HepG2 (cell line): ENCODE measurements at regions not wholly inside any gene's neighbourhood (a gene's known extent, or its start where the extent isn't known, plus 50 kb on each side); places are given as distances from the start of the nearest gene placed in this dataset.

Experiments
- ATAC-seq: fragments of 200-7000 bp; cut with Tn5 transposase; 3 replicates; pipeline ENCODE4 v1.9.1; 2020; ENCODE audit warnings: mild to moderate bottlenecking, moderate library complexity
- BruUV-seq: library from RNA; stranded (reverse); fragments of 400-500 nt; replicated peaks from 2 replicates; lab custom pipeline; 2021; lab: Mats Ljungman, UMichigan
- CTCF ChIA-PET: fragments of 300-600 bp; formaldehyde crosslinking; extraction: SDS; loops from one replicate; lab custom pipeline; 2021; ENCODE audit warnings: low total read pairs, inconsistent platforms, low intra/inter-chr PET ratio; lab: Yijun Ruan, JAX
- POLR2A ChIA-PET: fragments of 350-600 bp; sonication (Branson Sonifier 250); formaldehyde crosslinking; loops from one replicate; lab custom pipeline; 2020; ENCODE audit warnings: antibody characterized with exemption, inconsistent platforms; lab: Yijun Ruan, JAX
- DNase-seq: peaks from one replicate; pipeline ENCODE4 v3.0.0-alpha.2; 2015; ENCODE audit warnings: low spot score
- FAIRE-seq: peaks from 3 replicates; lab custom pipeline; 2011; peaks lifted over from hg19 to GRCh38; lab: Jason Lieb, UNC
- H2AFZ ChIP-seq: one replicate; pipeline ENCODE4 v1.6.1; 2011; ENCODE audit warnings: low read length, inconsistent platforms
- H3K27ac ChIP-seq: fragments of 300-600 bp; 3 replicates; pipeline ENCODE4 v1.8.0; 2011; ENCODE audit warnings: mixed run types, mild to moderate bottlenecking, mixed read lengths, low read length, inconsistent platforms; ENCODE audit not compliant: insufficient read depth; ENCODE audit errors: extremely low read length
- H3K27me3 ChIP-seq, 2 experiments: fragments of 200-600 bp in 1 of 2; 2 replicates in 1 of 2; 3 replicates in 1 of 2; pipeline versions ENCODE4 v1.6.0 to v1.8.0; 2011; ENCODE audit warnings: low read length in 2 of 2, mild to moderate bottlenecking in 2 of 2, moderate library complexity in 2 of 2, inconsistent platforms in 1 of 2; ENCODE audit not compliant: insufficient read depth in 2 of 2, control insufficient read depth in 1 of 2
- H3K36me3 ChIP-seq, 2 experiments: fragments of 200-600 bp in 1 of 2; replicated peaks in 1 of 2; 2 replicates in 1 of 2; 3 replicates in 1 of 2; pipeline versions ENCODE4 v1.5.1 to v1.8.0; 2011; ENCODE audit warnings: low read length in 2 of 2, inconsistent platforms in 1 of 2; ENCODE audit not compliant: insufficient read depth in 2 of 2, control insufficient read depth in 1 of 2
- H3K4me1 ChIP-seq: 2 replicates; pipeline ENCODE4 v1.5.1; 2012; ENCODE audit warnings: low read length, inconsistent platforms; ENCODE audit not compliant: insufficient read depth
- H3K4me2 ChIP-seq: 2 replicates; pipeline ENCODE4 v1.6.0; 2011; ENCODE audit warnings: low read depth, low read length, inconsistent platforms
- H3K4me3 ChIP-seq, 3 experiments: fragments of 200-600 bp in 1 of 3; sonication (generic), shearing (Covaris generic) in 1 of 3; replicated peaks in 1 of 3; 2 replicates each; pipeline ENCODE4 v1.5.1; 2011 to 2016; ENCODE audit warnings: low read length in 3 of 3, inconsistent platforms in 2 of 3, low read depth in 2 of 3, mild to moderate bottlenecking in 2 of 3, control low read depth in 1 of 3, mixed read lengths in 1 of 3; ENCODE audit not compliant: insufficient read depth in 1 of 3
- H3K79me2 ChIP-seq: one replicate; pipeline ENCODE4 v1.6.1; 2011; ENCODE audit warnings: low read length, inconsistent platforms; ENCODE audit not compliant: insufficient read depth
- H3K9ac ChIP-seq: 2 replicates; pipeline ENCODE4 v1.6.0; 2011; ENCODE audit warnings: mild to moderate bottlenecking, low read depth, low read length, inconsistent platforms; ENCODE audit not compliant: insufficient read depth
- H3K9me3 ChIP-seq: 2 replicates; pipeline ENCODE4 v1.5.1; 2012; ENCODE audit warnings: mild to moderate bottlenecking, low read length
- H4K20me1 ChIP-seq: 2 replicates; pipeline ENCODE4 v1.6.0; 2011; ENCODE audit warnings: inconsistent platforms, mild to moderate bottlenecking, low read length, moderate library complexity; ENCODE audit not compliant: insufficient read depth
- ATRX ChIP-seq: sonication (generic); formaldehyde crosslinking; IDR thresholded peaks from 2 replicates; pipeline ENCODE4 v1.4.0; 2020; ENCODE audit warnings: missing genetic modification reagents, borderline replicate concordance
- CAMTA2 ChIP-seq: sonication (generic); formaldehyde crosslinking; IDR thresholded peaks from 2 replicates; pipeline ENCODE4 v1.4.0; 2020; ENCODE audit warnings: mild to moderate bottlenecking, missing genetic modification reagents, borderline replicate concordance
- FOXO1 ChIP-seq: sonication (generic); formaldehyde crosslinking; IDR thresholded peaks from 2 replicates; pipeline ENCODE4 v1.4.0; 2020; ENCODE audit warnings: missing genetic modification reagents
- HNF1A ChIP-seq, 2 experiments: sonication (generic) in 1 of 2; formaldehyde crosslinking in 1 of 2; IDR thresholded peaks; 2 replicates each; pipeline versions ENCODE4 v1.4.0 to v1.6.1; 2016 to 2020; ENCODE audit warnings: borderline replicate concordance in 1 of 2, low read depth in 1 of 2, mild to moderate bottlenecking in 1 of 2, missing genetic modification reagents in 1 of 2
- IRF1 ChIP-seq: sonication (generic); formaldehyde crosslinking; IDR thresholded peaks from 2 replicates; pipeline ENCODE4 v1.4.0; 2020; ENCODE audit warnings: low read depth, mild to moderate bottlenecking, missing genetic modification reagents
- PBX3 ChIP-seq: sonication (generic); formaldehyde crosslinking; IDR thresholded peaks from 2 replicates; pipeline ENCODE4 v1.8.1; 2023; ENCODE audit warnings: missing genetic modification reagents, inconsistent platforms, borderline replicate concordance
- TAF1 ChIP-seq: sonication (generic); formaldehyde crosslinking; IDR thresholded peaks from 2 replicates; pipeline ENCODE4 v1.4.0; 2020; ENCODE audit warnings: missing genetic modification reagents
- TP53 ChIP-seq: sonication (generic); formaldehyde crosslinking; conservative IDR thresholded peaks from 2 replicates; pipeline ENCODE4 v1.4.0; 2020; ENCODE audit warnings: missing genetic modification reagents
- ZFX ChIP-seq: sonication (generic); formaldehyde crosslinking; IDR thresholded peaks from 2 replicates; pipeline ENCODE4 v1.4.0; 2020; ENCODE audit warnings: mild to moderate bottlenecking, low read depth, missing genetic modification reagents, moderate library complexity
- ZNF260 ChIP-seq: sonication (generic); formaldehyde crosslinking; IDR thresholded peaks from 2 replicates; pipeline ENCODE4 v1.4.0; 2020; ENCODE audit warnings: missing genetic modification reagents, low read depth, mild to moderate bottlenecking, borderline replicate concordance
- ZNF414 ChIP-seq: sonication (generic); formaldehyde crosslinking; IDR thresholded peaks from 2 replicates; pipeline ENCODE4 v1.5.0; 2020; ENCODE audit warnings: missing genetic modification reagents
- ZNF557 ChIP-seq: sonication (generic); formaldehyde crosslinking; IDR thresholded peaks from 2 replicates; pipeline ENCODE4 v1.4.0; 2020; ENCODE audit warnings: missing genetic modification reagents
- ZSCAN9 ChIP-seq: IDR thresholded peaks from 2 replicates; pipeline ENCODE4 v1.6.1; 2016; ENCODE audit warnings: borderline replicate concordance
- WGBS: methylation state at CpG from one replicate; pipeline ENCODE4 v1.1.6; 2017; ENCODE audit warnings: low lambda C conversion rate; 5-methylcytosine and 5-hydroxymethylcytosine counted together
- in situ Hi-C: cut with HindIII; loops from 2 replicates; pipeline ENCODE4 v1.10.0; 2017; ENCODE audit warnings: low pct_unique_long_range_greater_than_20kb; ENCODE audit not compliant: extremely low pct_ligation_motif_present
- intact Hi-C: fragments of 100-400 bp; cut with micrococcal nuclease; formaldehyde crosslinking; loops from one replicate; pipeline ENCODE4 v1.10.0; 2022; ENCODE audit not compliant: unreplicated experiment

GRCh38 chr18:73766910-73767515, 380.6 kb downstream of the FBXO15 start:
- intact Hi-C loops = no loop called here
- Histone ChIP-seq H3K4me2 (no peak overlapping the region), H3K9ac (no peak overlapping the region), H3K4me3 (no peak overlapping the region)
- WGBS = 4% methylated on average over 8 of the region's 8 CpGs
- POLR2A ChIA-PET = no interaction called here
- DNase-seq = no peak
- in situ Hi-C loops = no loop called here
- TF ChIP-seq CAMTA2 (no peak), TAF1 (no peak), PBX3 (CRISPR knock-in tag) (no peak), ZSCAN9 (no peak), ZNF260 (no peak), ATRX (CRISPR knock-in tag) (no peak), TP53 (no peak), FOXO1 (CRISPR knock-in tag) (no peak), ZNF557 (CRISPR knock-in tag) (no peak), HNF1A (IDR thresholded peaks at IDR 0.05; ENCODE audit: low read depth) (no peak), HNF1A (CRISPR knock-in tag; IDR thresholded peaks at IDR 0.05; ENCODE audit: borderline replicate concordance) (no peak), IRF1 (no peak), ZNF414 (CRISPR knock-in tag) (no peak), ZFX (no peak)
- TF ChIP-seq, all 625 proteins: peak for 0
- FAIRE-seq = no peak
- H3K79me2 ChIP-seq = no peaks in the 10 kb centered on the region
- ATAC-seq = no peak
- no peaks in the 10 kb centered on the region for H3K9me3 ChIP-seq
- no peaks in the 10 kb centered on the region for H4K20me1 ChIP-seq
- no peak overlapping the region for H3K27ac ChIP-seq
- CTCF ChIA-PET = no interaction called here
- BruUV-seq = no TSS peak
- no peak overlapping the region for H2AFZ ChIP-seq
- no peaks in the 10 kb centered on the region for H3K4me1 ChIP-seq
- no peaks in the 10 kb centered on the region for H3K36me3 ChIP-seq
- H3K27me3 ChIP-seq = peaks cover 0 to 5% of the 10 kb centered on the region in 2 experiments; a peak in 1 of 5 replicates
